NB4 (cell line): ENCODE measurements at regions not wholly inside any gene's neighbourhood (a gene's known extent, or its start where the extent isn't known, plus 50 kb on each side); places are given as distances from the start of the nearest gene placed in this dataset.
"Not testable (repeated sequence)": the region's sequence is repeated elsewhere in the genome, so short reads cannot be mapped to it uniquely, and the experiment has no call there.

Experiments used
- DNase-seq: peaks from one replicate; pipeline ENCODE4 v3.0.0; 2010; ENCODE audit warnings: low read depth
- H3K4me3 ChIP-seq: one replicate; pipeline ENCODE4 v1.5.1; 2011; ENCODE audit warnings: mild to moderate bottlenecking, low read depth, low read length, moderate library complexity
- MYC ChIP-seq: IDR thresholded peaks from 2 replicates; pipeline ENCODE4 v1.6.1; 2011; ENCODE audit warnings: low read depth, low read length
- POLR2A ChIP-seq: IDR thresholded peaks from 2 replicates; pipeline ENCODE4 v1.6.1; 2011; ENCODE audit warnings: mild to moderate bottlenecking; ENCODE audit not compliant: insufficient read length; ENCODE audit errors: extremely low read depth
- TF ChIP-seq, protein P1 (sequence below): IDR thresholded peaks from one replicate; pipeline ENCODE4 v1.5.1; 2012; ENCODE audit warnings: low read depth, low read length
- TF ChIP-seq, protein P2 (sequence below): IDR thresholded peaks from 2 replicates; pipeline ENCODE4 v1.6.1; 2011; ENCODE audit warnings: low read depth, low read length

DNA sequence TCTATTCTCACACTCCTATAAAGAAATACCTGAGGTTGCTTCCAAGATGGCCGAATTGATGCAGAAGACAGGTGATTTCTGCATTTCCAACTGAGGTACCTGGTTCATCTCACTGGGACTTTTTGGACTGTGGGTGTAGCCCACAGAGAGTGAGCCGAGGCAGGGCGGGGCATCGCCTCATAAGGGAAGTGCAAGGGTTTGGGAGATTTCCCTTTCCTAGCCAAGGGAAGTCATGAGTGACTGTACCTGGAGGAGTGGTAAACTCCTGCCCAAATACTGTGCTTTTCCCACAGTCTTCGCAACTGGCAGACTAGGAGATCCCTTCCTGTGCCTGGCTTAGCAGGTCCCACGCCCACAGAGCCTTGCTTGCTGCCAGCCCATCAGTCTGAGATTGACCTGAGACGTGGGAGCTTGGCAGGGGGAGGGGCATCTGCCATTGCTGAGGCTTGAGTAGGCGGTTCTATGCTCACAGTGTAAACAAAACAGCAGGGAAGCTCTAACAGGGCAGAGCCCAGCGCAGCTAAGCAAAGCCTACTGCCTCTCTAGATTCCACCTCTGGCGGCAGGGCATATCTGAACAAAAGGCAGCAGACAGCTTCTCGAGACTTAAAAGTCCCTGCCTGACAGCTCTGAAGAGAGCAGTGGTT, 152.2 kb downstream of the ARL4A start:
- no peak overlapping the region for H3K4me3 ChIP-seq
- DNase-seq: no peak
- TF ChIP-seq POLR2A: no peak
- TF ChIP-seq, protein P1, sequence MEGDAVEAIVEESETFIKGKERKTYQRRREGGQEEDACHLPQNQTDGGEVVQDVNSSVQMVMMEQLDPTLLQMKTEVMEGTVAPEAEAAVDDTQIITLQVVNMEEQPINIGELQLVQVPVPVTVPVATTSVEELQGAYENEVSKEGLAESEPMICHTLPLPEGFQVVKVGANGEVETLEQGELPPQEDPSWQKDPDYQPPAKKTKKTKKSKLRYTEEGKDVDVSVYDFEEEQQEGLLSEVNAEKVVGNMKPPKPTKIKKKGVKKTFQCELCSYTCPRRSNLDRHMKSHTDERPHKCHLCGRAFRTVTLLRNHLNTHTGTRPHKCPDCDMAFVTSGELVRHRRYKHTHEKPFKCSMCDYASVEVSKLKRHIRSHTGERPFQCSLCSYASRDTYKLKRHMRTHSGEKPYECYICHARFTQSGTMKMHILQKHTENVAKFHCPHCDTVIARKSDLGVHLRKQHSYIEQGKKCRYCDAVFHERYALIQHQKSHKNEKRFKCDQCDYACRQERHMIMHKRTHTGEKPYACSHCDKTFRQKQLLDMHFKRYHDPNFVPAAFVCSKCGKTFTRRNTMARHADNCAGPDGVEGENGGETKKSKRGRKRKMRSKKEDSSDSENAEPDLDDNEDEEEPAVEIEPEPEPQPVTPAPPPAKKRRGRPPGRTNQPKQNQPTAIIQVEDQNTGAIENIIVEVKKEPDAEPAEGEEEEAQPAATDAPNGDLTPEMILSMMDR: no peak

DNA sequence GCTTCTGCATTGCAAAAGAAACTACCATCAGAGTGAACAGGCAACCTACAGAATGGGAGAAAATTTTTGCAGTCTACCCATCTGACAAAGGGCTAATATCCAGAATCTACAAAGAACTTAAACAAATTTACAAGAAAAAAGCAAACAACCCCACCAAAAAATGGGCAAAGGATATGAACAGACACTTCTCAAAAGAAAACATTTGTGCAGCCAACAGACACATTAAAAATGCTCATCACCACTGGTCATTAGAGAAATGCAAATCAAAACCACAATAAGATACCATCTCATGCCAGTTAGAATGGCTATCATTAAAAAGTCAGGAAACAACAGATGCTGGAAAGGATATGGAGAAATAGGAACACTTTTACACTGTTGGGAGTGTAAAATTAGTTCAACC, 157.3 kb downstream of the ARL4A start:
- not testable (repeated sequence) for H3K4me3 ChIP-seq, DNase-seq

GRCh38 chr7:12847001-12847400, 159.6 kb downstream of the ARL4A start:
- DNase-seq: no peak
- no peak for TF ChIP-seq MYC
- TF ChIP-seq, protein P1: no peak
- TF ChIP-seq POLR2A: no peak
- TF ChIP-seq, protein P2, sequence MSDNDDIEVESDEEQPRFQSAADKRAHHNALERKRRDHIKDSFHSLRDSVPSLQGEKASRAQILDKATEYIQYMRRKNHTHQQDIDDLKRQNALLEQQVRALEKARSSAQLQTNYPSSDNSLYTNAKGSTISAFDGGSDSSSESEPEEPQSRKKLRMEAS: no peak
- no peak overlapping the region for H3K4me3 ChIP-seq

GRCh38 chr7:12851142-12851541, 163.7 kb downstream of the ARL4A start:
- H3K4me3 ChIP-seq: no peak overlapping the region
- TF ChIP-seq POLR2A (no peak), MYC (no peak)
- TF ChIP-seq, protein P1: no peak
- TF ChIP-seq, protein P2: no peak
- no peak for DNase-seq

GRCh38 chr7:12851841-12852240, 164.4 kb downstream of the ARL4A start:
- DNase-seq: no peak
- no peak overlapping the region for H3K4me3 ChIP-seq
- TF ChIP-seq, protein P2: no peak
- TF ChIP-seq, protein P1: no peak
- TF ChIP-seq POLR2A (no peak), MYC (no peak)

- DNase-seq: no peak
- TF ChIP-seq MYC (no peak), POLR2A (no peak)
- TF ChIP-seq, protein P1: no peak
- TF ChIP-seq, protein P2: no peak
These were observed 167.6 kb downstream of the ARL4A start for GRCh38 chr7:12855036-12855435.

More at GRCh38 chr7:12855036-12855435, 167.6 kb downstream of the ARL4A start:
- H3K4me3 ChIP-seq: no peak overlapping the region
